ENCODE measurements at regions not wholly inside any gene's neighbourhood (a gene's known extent, or its start where the extent isn't known, plus 50 kb on each side); places are given as distances from the start of the nearest gene placed in this dataset.

- DNase-seq, result no peak
Observed at GRCh38 chrX:51437521-51437920, 58.9 kb downstream of the NUDT11 start.

- no peak for DNase-seq
Observed at GRCh38 chrX:51435101-51435500, 61.3 kb downstream of the NUDT11 start.

- no peak for DNase-seq
Observed at GRCh38 chrX:51421972-51422597, 74.3 kb downstream of the NUDT11 start.

GRCh38 chrX:51420610-51421009 lies 75.8 kb downstream of the NUDT11 start:
- DNase-seq, result peak; percentile 0

GRCh38 chrX:51408462-51408861 lies 75.8 kb downstream of the NUDT10 start:
- DNase-seq, result no peak

GRCh38 chrX:51407520-51408409 lies 75.1 kb downstream of the NUDT10 start:
- DNase-seq, result no peak

GRCh38 chrX:51406688-51407519 lies 74.3 kb downstream of the NUDT10 start:
- DNase-seq, result no peak

- no peak for DNase-seq
Observed at GRCh38 chrX:51404445-51404844, 71.8 kb downstream of the NUDT10 start.

GRCh38 chrX:51395810-51396728 lies 63.4 kb downstream of the NUDT10 start:
- DNase-seq, result no peak

- DNase-seq, result no peak
Observed at GRCh38 chrX:51395480-51395809, 62.8 kb downstream of the NUDT10 start.

Data from SHP77 treated with DMSO at 0.1 percent for 48 hours (cell line).